Rectal smooth muscle tissue (tissue), 1 donor: ENCODE measurements at regions not wholly inside any gene's neighbourhood (a gene's known extent, or its start where the extent isn't known, plus 50 kb on each side); places are given as distances from the start of the nearest gene placed in this dataset.
A peak's percentile ranks its signal among the peaks of the same experiment; 100 is the strongest.

Experiments
- H3K27ac ChIP-seq: one replicate; pipeline ENCODE4 v1.7.0; 2013; ENCODE audit warnings: low read depth, low read length, inconsistent platforms
- H3K27me3 ChIP-seq: one replicate; pipeline ENCODE4 v1.7.0; 2013; ENCODE audit warnings: low read length; ENCODE audit not compliant: control insufficient read depth, insufficient read depth
- H3K36me3 ChIP-seq: one replicate; pipeline ENCODE4 v1.7.0; 2013; ENCODE audit warnings: low read length; ENCODE audit not compliant: control insufficient read depth, insufficient read depth
- H3K4me1 ChIP-seq: one replicate; pipeline ENCODE4 v1.7.0; 2013; ENCODE audit warnings: low read length; ENCODE audit not compliant: control insufficient read depth, insufficient read depth
- H3K4me3 ChIP-seq: one replicate; pipeline ENCODE4 v1.7.0; 2013; ENCODE audit warnings: low read length
- H3K9ac ChIP-seq: one replicate; pipeline ENCODE4 v1.7.0; 2013; ENCODE audit warnings: low read length

GRCh38 chr1:216812966-216813365 is 89.7 kb upstream of the ESRRG start:
- H3K4me1 ChIP-seq: no peaks in the 10 kb centered on the region
- H3K4me3 ChIP-seq: no peak overlapping the region
- no peaks in the 10 kb centered on the region for H3K36me3 ChIP-seq
- H3K27ac ChIP-seq: no peak overlapping the region
- H3K27me3 ChIP-seq: no peaks in the 10 kb centered on the region
- H3K9ac ChIP-seq: no peak overlapping the region

DNA sequence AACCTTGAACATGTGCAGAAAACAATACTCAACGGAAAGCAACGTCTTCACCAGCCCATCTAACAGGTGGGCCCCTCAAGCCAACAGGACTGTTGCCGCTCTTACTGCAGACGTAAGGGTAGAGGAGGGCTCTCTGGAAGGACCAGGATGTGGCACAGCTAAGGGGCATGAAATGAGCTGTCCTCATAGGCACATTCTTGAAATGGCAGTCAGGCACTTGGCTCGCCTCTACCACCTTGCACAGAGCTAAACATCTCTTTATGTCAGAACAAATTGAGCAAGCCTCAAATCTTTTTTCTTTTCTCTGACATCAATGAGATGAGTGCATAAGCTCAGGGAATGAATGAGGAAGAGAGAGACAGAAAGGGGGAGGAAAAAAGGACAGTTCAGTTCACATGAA is 86.4 kb upstream of the ESRRG start:
- H3K4me3 ChIP-seq: no peak overlapping the region
- H3K4me1 ChIP-seq: no peaks in the 10 kb centered on the region
- no peak overlapping the region for H3K9ac ChIP-seq
- no peaks in the 10 kb centered on the region for H3K27me3 ChIP-seq
- H3K27ac ChIP-seq: no peak overlapping the region
- H3K36me3 ChIP-seq: no peaks in the 10 kb centered on the region

- no peaks in the 10 kb centered on the region for H3K4me1 ChIP-seq
- H3K27me3 ChIP-seq: no peaks in the 10 kb centered on the region
- no peak overlapping the region for H3K4me3 ChIP-seq
- H3K27ac ChIP-seq: no peak overlapping the region
- H3K9ac ChIP-seq: no peak overlapping the region
- no peaks in the 10 kb centered on the region for H3K36me3 ChIP-seq
Observed at GRCh38 chr1:216807696-216808095, 84.5 kb upstream of the ESRRG start.

DNA sequence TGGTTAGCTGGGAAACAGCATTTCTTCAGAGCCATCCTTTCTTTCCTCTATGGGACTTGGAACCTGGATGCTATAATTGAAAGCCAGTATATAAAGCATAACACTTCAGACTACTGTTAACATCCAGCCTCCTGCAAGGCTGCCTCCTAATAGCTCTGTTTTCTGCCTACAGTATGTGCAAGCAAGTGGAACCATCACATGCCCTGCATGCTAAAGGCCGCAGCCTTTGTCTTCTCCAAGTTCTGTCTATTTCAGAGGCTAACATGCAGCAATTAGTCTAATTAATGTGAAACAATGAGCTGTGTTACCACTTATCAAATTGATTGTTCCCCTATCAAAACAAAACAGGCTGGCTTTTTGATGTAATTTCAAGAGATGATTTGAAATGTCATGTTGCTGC is 82.7 kb upstream of the ESRRG start:
- Histone ChIP-seq H3K27me3 (no peaks in the 10 kb centered on the region), H3K9ac (no peak overlapping the region), H3K4me3 (no peak overlapping the region), H3K27ac (no peak overlapping the region), H3K4me1 (no peaks in the 10 kb centered on the region), H3K36me3 (no peaks in the 10 kb centered on the region)

DNA sequence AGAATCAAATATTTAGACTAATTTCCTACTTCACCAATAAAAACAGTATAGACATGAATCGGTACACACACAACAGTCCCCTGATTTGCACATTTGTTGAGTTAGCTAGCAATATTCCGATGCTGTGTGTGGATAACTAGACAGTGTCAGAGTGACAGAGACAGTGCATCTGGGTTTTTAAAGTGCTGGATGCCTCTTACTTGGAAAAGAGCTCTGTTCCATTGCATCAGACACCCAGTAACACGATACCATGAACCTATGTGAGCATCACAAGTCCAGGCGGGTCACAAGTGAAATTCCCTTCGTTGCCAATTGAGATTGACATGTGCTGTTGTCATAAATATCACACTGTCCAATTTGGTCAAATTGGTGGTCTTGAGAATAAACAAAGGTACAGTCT is 82.0 kb upstream of the ESRRG start:
- no peak overlapping the region for H3K27ac ChIP-seq
- H3K36me3 ChIP-seq: no peaks in the 10 kb centered on the region
- no peaks in the 10 kb centered on the region for H3K27me3 ChIP-seq
- H3K4me3 ChIP-seq: no peak overlapping the region
- H3K9ac ChIP-seq: no peak overlapping the region
- no peaks in the 10 kb centered on the region for H3K4me1 ChIP-seq

GRCh38 chr1:216804111-216804510 is 80.9 kb upstream of the ESRRG start:
- Histone ChIP-seq H3K27ac (no peak overlapping the region), H3K4me1 (no peaks in the 10 kb centered on the region), H3K4me3 (no peak overlapping the region), H3K9ac (no peak overlapping the region), H3K27me3 (no peaks in the 10 kb centered on the region), H3K36me3 (no peaks in the 10 kb centered on the region)

DNA sequence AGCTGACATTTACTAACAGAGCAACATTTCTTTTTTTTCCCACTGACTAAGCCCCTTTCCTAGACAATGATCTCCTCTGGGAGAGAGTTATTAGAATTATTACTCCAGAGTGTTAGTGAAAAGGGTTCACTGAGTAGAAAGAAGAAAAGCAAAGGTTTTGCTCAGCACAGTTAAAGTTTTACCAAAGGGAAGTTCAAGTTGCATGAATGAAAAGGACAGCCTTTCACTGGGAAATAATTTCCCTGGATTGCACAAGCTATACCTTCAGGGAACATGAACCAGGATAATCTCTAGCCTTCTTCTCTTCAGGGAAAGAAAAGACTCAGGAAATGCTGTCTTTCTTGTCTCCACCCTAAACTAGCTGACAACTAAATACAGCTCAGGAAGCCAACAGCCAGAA is 71.4 kb upstream of the ESRRG start:
- Histone ChIP-seq H3K4me1 (no peaks in the 10 kb centered on the region), H3K27ac (no peak overlapping the region), H3K27me3 (no peaks in the 10 kb centered on the region), H3K4me3 (no peak overlapping the region), H3K36me3 (no peaks in the 10 kb centered on the region), H3K9ac (no peak overlapping the region)

- H3K9ac ChIP-seq: no peak overlapping the region
Observed at GRCh38 chr1:216793973-216794372, 70.7 kb upstream of the ESRRG start.

GRCh38 chr1:216793303-216793702 is 70.1 kb upstream of the ESRRG start:
- H3K36me3 ChIP-seq: no peaks in the 10 kb centered on the region
- no peak overlapping the region for H3K9ac ChIP-seq
- no peak overlapping the region for H3K27ac ChIP-seq
- H3K27me3 ChIP-seq: no peaks in the 10 kb centered on the region
- H3K4me1 ChIP-seq: no peaks in the 10 kb centered on the region
- H3K4me3 ChIP-seq: no peak overlapping the region

More at GRCh38 chr1:216793973-216794372, 70.7 kb upstream of the ESRRG start:
- Histone ChIP-seq H3K36me3 (no peaks in the 10 kb centered on the region), H3K27ac (no peak overlapping the region), H3K4me1 (no peaks in the 10 kb centered on the region), H3K27me3 (no peaks in the 10 kb centered on the region), H3K4me3 (no peak overlapping the region)

DNA sequence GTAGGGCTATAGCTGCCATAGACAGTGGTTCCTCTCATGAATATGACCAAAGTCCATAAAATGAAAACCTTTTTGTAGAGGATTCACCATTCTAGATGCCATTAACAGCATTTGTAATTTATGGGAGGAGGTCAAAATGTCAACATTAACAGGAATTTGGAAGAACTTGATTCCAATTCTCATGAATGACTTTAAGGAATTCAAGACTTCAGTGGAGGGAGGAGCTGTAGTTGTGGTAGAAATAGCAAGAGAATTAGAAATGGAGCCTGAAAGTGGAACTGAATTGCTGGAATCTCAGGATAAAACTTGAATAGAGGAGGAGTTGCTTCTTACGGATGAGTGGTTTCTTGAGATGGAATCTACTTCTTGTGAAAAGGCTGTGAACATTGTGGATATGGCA is 65.4 kb upstream of the ESRRG start:
- H3K27ac ChIP-seq: no peak overlapping the region
- no peak overlapping the region for H3K9ac ChIP-seq
- H3K4me3 ChIP-seq: no peak overlapping the region
- H3K4me1 ChIP-seq: peaks cover 10% of the 10 kb centered on the region
- no peaks in the 10 kb centered on the region for H3K27me3 ChIP-seq
- H3K36me3 ChIP-seq: no peaks in the 10 kb centered on the region

DNA sequence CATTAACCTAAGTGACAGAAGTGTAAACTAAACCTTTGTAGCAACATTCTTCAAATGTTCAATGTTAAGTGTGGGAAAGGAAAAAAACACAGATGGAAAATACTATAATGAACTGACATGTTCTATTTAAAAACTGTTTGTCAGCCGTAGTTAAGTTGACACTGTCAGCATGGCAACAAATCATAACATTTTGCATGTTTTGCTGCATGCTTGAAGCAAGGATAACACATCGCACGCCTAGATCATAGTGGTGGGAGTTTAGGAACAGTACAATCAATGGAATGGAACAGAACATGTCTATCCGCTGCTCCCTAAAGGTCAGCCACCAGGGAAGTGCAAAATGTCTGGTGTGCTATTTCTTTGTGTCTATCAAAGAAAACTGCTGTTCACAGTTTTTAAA is 62.5 kb upstream of the ESRRG start:
- Histone ChIP-seq H3K27ac (no peak overlapping the region), H3K4me1 (peaks cover 10% of the 10 kb centered on the region), H3K36me3 (no peaks in the 10 kb centered on the region), H3K9ac (no peak overlapping the region), H3K27me3 (no peaks in the 10 kb centered on the region), H3K4me3 (peak overlapping the region; percentile 21)

- Histone ChIP-seq H3K27me3 (no peaks in the 10 kb centered on the region), H3K4me1 (peaks cover 10% of the 10 kb centered on the region), H3K9ac (no peak overlapping the region), H3K36me3 (no peaks in the 10 kb centered on the region), H3K4me3 (no peak overlapping the region), H3K27ac (no peak overlapping the region)
Observed at GRCh38 chr1:216785221-216785620, 62.0 kb upstream of the ESRRG start.

DNA sequence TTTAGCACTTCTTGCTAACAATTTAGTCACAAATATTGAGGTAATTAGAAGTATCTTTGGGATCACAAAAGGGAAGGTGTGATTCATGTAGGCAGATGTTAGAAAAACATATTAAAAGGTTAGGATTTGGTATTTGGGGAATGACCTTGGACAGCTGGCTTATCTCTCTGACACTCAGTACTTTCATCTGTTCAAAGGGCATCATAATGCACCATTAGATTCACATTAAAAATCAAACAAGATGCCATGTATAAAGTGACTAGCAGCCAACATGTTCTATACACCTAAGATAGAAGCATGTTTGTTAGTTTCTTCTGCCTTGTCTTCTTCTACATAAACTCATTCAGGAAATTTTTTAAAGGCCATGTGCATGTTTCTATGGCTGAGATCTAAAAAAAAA is 56.5 kb upstream of the ESRRG start:
- Histone ChIP-seq H3K27ac (no peak overlapping the region), H3K36me3 (no peaks in the 10 kb centered on the region), H3K9ac (no peak overlapping the region), H3K4me1 (no peaks in the 10 kb centered on the region), H3K4me3 (no peak overlapping the region), H3K27me3 (no peaks in the 10 kb centered on the region)

DNA sequence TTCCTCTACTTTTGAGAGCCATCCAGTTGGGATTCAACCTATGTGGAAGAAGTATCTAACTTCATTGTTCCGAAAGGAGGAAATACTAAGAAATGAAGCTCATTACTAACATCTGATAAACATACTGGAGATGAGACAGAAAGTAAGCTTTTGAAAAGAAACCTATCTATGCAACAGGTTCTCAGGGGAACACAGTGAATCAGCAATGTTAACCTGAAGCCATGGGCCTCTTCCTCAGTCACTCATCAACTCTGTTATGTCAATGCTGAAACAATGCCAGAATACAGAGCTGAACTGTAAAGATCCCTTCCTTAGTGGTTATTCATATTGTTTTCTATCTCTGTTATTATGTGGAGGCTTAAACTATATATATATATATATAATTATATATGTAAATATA is 55.5 kb upstream of the ESRRG start:
- H3K4me1 ChIP-seq: no peaks in the 10 kb centered on the region
- no peak overlapping the region for H3K27ac ChIP-seq
- H3K36me3 ChIP-seq: no peaks in the 10 kb centered on the region
- no peaks in the 10 kb centered on the region for H3K27me3 ChIP-seq
- no peak overlapping the region for H3K9ac ChIP-seq
- no peak overlapping the region for H3K4me3 ChIP-seq
